ENCODE measurements at regions not wholly inside any gene's neighbourhood (a gene's known extent, or its start where the extent isn't known, plus 50 kb on each side); places are given as distances from the start of the nearest gene placed in this dataset.

- H3K4me3 Mint-ChIP-seq = no peak overlapping the region
- no peaks in the 10 kb centered on the region for H3K36me3 Mint-ChIP-seq (ENCODE audit: low read depth)
- peaks cover 64% of the 10 kb centered on the region for H3K27me3 Mint-ChIP-seq (ENCODE audit: low read depth)
- H3K4me1 Mint-ChIP-seq = no peaks in the 10 kb centered on the region
- TF ChIP-seq CTCF (IDR thresholded peaks at IDR 0.05; ENCODE audit: unreplicated experiment in 3 of 3) = no peak
- H3K9me3 Mint-ChIP-seq = no peaks in the 10 kb centered on the region
- H3K27ac Mint-ChIP-seq = no peak overlapping the region
These were observed 50.8 kb upstream of the KCNA5 start for GRCh38 chr12:4992871-4993270.

Measured in nephron (organoid).